Head of caudate nucleus (tissue), 42 donors: ENCODE measurements at regions not wholly inside any gene's neighbourhood (a gene's known extent, or its start where the extent isn't known, plus 50 kb on each side); places are given as distances from the start of the nearest gene placed in this dataset.
"Not testable (repeated sequence)": the region's sequence is repeated elsewhere in the genome, so short reads cannot be mapped to it uniquely, and the experiment has no call there.

Experiments used
- DNase-seq, 42 donors: peaks; one replicate each; pipeline versions ENCODE4 v3.0.0 to v3.0.0-alpha.2; 2020 to 2021; ENCODE audit warnings: mixed read lengths in 7 of 42
- intact Hi-C: fragments of 100-400 bp; cut with DNase I; formaldehyde crosslinking; loops from one replicate; pipeline ENCODE4 v1.15.0; 2022

DNA sequence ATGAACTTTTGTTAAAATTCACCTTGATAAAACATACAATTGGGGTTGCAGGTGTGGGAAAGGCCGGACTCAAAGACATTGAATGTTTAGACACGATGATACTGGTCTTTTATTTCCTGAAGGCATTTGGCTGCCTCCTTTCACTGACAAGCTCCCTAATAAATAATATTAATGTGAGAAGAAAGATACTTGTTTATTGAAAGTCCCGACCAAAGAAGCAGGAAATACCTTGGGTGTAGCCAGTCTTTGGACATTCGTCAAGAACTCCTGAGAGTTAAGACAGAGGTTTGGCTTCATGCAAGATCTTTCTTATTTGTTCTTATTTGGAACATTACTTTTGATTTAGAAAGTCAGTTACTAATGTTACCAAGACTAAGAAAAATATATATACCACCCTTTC is 1133.8 kb upstream of the SEL1L start:
- intact Hi-C loops: no loop called here
- DNase-seq: no peak

GRCh38 chr14:82676403-82676802 is 1142.8 kb upstream of the SEL1L start:
- intact Hi-C loops: no loop called here
- DNase-seq: no peak

GRCh38 chr14:82689948-82690347 is 1156.3 kb upstream of the SEL1L start:
- no peak for DNase-seq
- intact Hi-C loops: no loop called here

DNA sequence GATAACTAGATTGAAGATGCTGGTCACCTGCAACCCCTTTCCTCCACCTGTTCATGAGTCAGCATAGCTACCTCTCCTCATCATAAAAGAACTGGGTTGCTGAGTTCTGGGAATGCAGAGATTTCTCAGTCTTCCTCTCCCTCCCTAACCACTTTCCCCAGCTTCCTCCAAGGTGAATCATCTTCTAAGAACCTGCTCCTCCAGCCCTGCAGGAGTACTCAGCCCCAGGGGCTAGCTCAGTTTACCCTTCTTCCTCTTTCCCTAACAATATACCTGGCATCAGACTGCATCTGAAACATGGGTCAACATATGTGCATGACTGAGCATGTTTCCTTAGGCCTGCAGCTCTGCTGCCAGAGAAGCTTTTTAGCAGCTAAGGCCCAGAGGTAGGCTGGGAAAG is 1157.5 kb upstream of the SEL1L start:
- DNase-seq, intact Hi-C loops: not testable (repeated sequence)

GRCh38 chr14:82694820-82695219 is 1161.2 kb upstream of the SEL1L start:
- DNase-seq: no peak
- intact Hi-C loops: no loop called here

DNA sequence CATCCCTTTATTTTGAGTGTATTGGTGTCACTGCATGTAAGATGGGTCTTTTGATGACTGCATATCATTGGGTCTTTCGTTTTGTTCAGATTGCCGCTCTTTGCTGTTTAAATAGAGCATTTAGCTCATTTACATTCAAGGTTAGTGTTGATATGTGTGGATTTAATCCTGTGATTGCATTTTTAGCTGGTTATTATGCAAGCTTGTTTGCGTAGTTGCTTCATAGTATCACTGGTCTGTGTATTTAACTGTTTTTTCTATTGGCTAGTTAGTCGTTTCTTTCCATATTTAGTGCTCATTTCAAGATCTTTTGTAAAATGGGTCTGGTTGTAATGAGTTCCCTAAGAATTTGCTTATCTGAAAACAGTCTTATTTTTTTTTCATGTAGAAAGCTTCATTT is 1170.6 kb upstream of the SEL1L start:
- no peak for DNase-seq
- intact Hi-C loops: no loop called here

DNA sequence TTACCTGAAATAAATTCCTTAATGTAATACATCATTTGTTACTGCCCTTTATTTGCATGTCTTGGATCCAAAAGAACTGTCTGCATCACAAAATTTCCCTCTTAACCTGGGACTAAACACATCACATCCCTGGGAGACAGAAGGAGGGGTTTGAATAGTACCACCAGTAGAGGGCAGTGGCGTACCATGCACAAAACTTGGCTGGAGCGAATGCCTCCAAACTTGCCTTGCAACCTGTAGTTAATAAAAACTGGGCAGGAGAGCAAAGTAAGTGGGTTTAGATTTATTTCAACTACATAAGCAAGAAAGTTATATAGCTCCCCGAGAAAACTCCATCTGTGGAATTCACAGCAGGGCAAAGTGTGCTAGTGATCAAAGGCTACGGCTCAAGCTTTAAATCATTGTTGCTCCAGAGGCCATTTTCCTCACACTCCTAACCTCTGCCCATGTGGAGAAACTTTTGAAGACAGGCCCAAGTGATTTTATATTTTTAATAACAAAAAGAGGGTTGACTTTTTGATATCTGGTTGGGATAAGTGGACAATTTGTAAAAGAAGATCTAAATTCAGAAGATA is 1176.7 kb upstream of the SEL1L start:
- intact Hi-C loops: no loop called here

GRCh38 chr14:82719617-82720016 is 1186.0 kb upstream of the SEL1L start:
- DNase-seq: no peak

More for the DNA sequence above, 1176.7 kb upstream of the SEL1L start:
- peak in 41 of 42 donors; percentile 9 to 87 (median 55) for DNase-seq

GRCh38 chr14:82720431-82720830 is 1186.8 kb upstream of the SEL1L start:
- DNase-seq: no peak
- intact Hi-C loops: no loop called here

More at GRCh38 chr14:82719617-82720016, 1186.0 kb upstream of the SEL1L start:
- intact Hi-C loops: no loop called here

DNA sequence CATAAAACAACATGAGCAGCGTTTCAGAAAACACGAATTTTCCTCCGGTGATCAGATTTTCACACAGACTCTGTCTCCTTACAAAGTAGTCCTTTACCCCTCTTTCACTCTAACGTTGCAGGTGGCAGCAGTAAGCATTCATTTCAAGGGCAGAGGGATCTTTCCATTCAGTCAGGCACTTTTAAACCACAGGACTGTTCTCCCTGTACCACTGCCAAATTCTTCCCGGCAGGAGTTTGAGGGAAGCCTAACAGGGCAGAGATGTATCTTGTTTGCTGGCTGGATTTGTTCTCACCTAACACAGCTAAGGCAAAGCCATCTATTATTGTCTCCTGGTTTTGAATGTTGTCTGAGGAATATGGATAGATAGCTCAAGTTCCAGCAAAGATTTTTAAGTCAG is 1187.3 kb upstream of the SEL1L start:
- intact Hi-C loops: no loop called here
- DNase-seq: no peak

GRCh38 chr14:82724316-82724715 is 1190.7 kb upstream of the SEL1L start:
- DNase-seq: no peak
- intact Hi-C loops: no loop called here

DNA sequence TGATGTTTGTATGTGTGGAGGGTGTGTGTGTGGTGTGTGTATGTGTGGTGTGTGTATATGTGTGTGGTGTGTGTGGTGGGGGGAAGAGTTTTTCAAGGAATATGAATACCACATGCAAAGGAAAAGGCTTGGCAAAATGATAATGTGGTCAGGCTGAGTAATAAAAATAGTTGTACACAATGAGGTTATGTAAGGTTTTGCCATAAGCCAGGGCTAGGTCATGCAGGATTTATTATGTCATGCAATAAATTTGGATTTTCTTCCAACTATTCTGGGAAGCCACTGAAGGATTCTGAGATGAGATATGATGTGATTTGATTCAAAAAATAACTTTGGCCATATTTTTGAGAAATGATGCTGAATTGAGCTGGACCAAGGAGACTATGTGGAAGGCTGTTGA is 1191.6 kb upstream of the SEL1L start:
- intact Hi-C loops: no loop called here
- DNase-seq: no peak

- intact Hi-C loops: no loop called here
- no peak for DNase-seq
Measured at GRCh38 chr14:82731526-82731925, 1197.9 kb upstream of the SEL1L start.

DNA sequence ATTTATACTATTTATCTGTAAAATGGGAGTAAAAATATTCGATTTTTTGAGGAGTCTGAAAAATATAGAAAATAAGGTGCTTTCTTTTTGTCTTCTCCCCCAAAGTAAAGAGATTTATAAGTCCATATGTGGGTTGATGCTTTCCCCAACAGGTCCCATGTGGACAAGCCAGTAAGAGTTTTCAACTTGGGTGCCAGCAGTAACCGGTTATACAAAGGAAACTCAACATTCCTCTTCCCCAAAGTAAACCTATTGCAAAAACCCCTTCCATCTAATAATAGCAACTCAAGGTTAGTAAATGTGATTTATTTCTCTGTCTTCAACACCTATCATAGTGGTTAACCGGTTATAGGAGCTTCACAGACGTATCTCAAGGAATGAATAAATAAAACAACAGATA is 1206.9 kb upstream of the SEL1L start:
- DNase-seq: no peak
- intact Hi-C loops: no loop called here

DNA sequence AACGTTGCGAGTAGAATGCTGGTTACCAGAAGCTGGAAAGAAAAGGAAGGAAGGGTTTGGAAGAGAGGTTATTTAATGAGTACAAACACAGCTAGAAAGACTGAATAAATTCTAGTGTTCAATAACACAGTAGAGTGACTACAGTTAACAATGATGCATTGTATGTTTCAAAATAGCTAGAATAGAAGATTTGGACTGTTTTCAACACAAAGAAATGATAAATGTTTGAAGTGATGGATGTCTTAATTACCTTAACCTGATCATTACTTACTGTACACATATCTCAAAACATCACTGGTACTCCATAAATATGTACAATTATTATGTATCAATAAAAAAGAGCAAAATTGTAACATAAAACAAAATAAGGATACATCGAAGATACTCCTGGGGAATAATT is 1221.8 kb upstream of the SEL1L start:
- intact Hi-C loops: no loop called here
- DNase-seq: no peak

DNA sequence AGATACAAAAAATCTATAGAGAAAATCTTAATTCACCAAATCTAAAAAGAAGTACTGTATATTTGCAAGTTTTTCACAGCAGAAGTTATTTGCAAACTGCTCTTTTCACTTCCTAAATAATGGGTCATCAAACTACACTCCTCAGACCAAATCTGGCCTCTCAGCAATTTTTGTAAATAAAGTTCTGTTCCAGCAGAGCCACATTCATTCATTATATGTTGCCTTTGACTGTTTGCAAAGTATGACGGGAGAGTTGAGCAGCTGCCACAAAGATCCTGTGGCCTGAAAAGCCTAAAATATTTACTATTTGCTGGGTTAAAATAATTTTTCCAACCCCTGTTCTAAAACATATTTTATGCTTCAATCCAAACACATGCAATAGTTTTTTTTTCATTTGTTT is 1222.3 kb upstream of the SEL1L start:
- DNase-seq: peak in 9 of 42 donors; percentile 4 to 56 (median 25)
- intact Hi-C loops: no loop called here

DNA sequence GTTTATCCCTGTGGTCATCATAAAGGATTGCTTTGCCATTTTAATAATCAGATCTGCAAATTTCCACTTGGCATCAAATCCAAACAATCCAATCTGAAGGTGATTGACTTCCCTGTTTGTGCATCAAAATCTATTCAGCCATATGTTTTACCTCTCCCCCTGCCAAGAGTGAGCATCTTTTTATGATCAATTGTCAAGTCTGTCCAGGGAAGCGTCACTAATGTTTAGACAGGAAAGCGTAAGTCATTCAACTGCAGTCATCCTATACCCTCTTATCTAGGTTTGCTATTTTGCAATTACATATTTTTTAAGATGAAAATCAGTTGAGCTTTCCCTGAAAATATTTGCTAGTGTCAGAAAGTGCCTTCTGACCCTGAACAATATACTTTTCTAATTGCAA is 1224.1 kb upstream of the SEL1L start:
- DNase-seq: no peak
- intact Hi-C loops: no loop called here

DNA sequence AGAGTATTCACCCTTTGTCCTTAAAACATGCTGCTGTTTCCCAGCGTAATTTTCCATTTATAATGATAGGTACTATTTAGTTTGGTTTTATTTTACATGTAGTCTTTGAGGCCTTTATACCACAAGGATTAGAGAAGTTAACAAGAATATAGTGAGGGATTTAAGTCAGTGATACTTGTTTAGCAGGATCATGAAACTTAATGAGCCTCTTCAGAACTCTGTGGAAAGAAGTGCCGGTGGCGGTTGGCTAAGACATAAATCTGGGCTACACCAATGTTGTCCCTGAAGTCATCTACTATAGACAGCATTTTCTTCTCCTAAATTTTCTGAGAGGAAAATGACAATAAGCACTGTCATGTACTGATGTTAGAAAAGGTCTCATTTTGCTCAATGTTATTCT is 1226.0 kb upstream of the SEL1L start:
- intact Hi-C loops: no loop called here
- DNase-seq: no peak

DNA sequence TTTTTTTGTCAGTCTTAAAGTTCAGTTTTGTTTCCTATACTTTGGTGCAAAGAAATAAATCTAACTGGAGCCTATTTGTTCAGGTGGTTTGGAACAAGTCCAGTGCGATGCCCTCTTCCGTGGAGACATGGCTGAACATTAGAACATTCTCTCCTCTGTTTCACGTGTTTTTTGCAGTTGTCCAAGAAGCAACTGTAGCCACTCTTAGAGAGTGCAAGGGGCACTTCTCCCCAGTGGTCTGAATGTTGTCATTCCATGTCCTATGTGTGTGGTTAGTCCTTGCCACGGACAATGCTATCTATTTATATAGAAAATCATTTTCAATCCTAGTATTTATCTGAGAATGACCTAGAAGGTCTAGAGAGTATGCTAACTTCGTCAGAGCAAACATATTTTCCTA is 1232.5 kb upstream of the SEL1L start:
- no peak for DNase-seq
- intact Hi-C loops: no loop called here

- intact Hi-C loops: no loop called here
- DNase-seq: no peak
Measured at GRCh38 chr14:82766996-82767395, 1233.3 kb upstream of the SEL1L start.

- intact Hi-C loops: no loop called here
- DNase-seq: no peak
Measured at GRCh38 chr14:82776958-82777357, 1243.3 kb upstream of the SEL1L start.

DNA sequence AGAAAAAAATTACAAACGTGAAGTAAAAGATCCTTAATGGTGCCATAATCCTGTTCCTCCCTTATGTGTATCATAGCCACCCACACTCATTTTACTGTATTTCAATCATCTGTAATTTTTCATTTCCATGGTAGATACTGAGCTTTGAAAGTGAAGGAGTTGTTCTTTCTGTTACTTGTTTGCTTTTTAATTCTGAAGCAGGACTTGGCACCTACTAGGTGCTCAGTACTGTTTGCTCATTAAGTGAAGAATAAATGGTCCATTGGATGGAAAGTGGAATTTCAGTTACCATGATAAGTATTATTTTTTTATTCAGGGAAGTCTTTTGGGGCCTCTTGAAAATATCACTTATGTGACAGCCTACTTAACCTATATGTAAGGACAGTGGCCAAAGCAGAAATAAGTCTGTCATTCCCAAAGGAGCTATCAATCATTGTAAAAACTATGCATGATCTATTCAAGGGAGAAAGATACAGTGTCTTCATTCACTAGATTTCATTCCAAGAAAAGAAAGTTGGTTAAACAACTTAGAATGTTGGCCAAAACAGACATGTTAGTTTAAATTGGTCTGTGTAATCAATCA is 1244.4 kb upstream of the SEL1L start:
- DNase-seq: no peak

More for the DNA sequence above, 1244.4 kb upstream of the SEL1L start:
- intact Hi-C loops: no loop called here
